Naive thymus-derived CD4-positive, alpha-beta T cell (primary cell): ENCODE measurements at regions not wholly inside any gene's neighbourhood (a gene's known extent, or its start where the extent isn't known, plus 50 kb on each side); places are given as distances from the start of the nearest gene placed in this dataset.

Experiments
- ATAC-seq: fragments of 150-1000 bp; cut with Tn5 transposase; 2 replicates; pipeline ENCODE4 v1.10.0; 2021; ENCODE audit warnings: mild to moderate bottlenecking, moderate library complexity
- CTCF ChIA-PET: fragments of 350-600 bp; sonication (Branson Sonifier 250); formaldehyde crosslinking; loops from one replicate; lab custom pipeline; 2021; ENCODE audit warnings: antibody characterized with exemption; lab: Charles Lee
- POLR2A ChIA-PET: fragments of 350-600 bp; sonication (Branson Sonifier 250); formaldehyde crosslinking; loops from one replicate; lab custom pipeline; 2021; ENCODE audit warnings: antibody characterized with exemption, inconsistent platforms; lab: Charles Lee
- DNase-seq, 9 donors: peaks; one replicate each; pipeline versions ENCODE4 v3.0.0 to v3.0.0-alpha.2; 2020 to 2022; ENCODE audit warnings: mixed read lengths in 1 of 9
- H3K27ac ChIP-seq: one replicate; pipeline ENCODE4 v1.7.0; 2013; ENCODE audit warnings: mild to moderate bottlenecking, low read depth, low read length, moderate library complexity
- H3K27me3 ChIP-seq, 2 donors: one replicate each; pipeline ENCODE4 v1.7.0; 2013; ENCODE audit warnings: low read length in 2 of 2, mild to moderate bottlenecking in 2 of 2, moderate library complexity in 2 of 2; ENCODE audit not compliant: control insufficient read depth in 2 of 2, insufficient read depth in 2 of 2
- H3K36me3 ChIP-seq, 3 experiments: 1 replicate in 2 of 3; 2 replicates in 1 of 3; pipeline ENCODE4 v1.7.0; 2013; ENCODE audit warnings: low read length in 3 of 3, mild to moderate bottlenecking in 3 of 3, moderate library complexity in 1 of 3; ENCODE audit not compliant: insufficient read depth in 3 of 3, control insufficient read depth in 2 of 3
- H3K4me1 ChIP-seq, 2 donors: one replicate each; pipeline ENCODE4 v1.7.0; 2013; ENCODE audit warnings: low read length in 2 of 2, mild to moderate bottlenecking in 2 of 2, moderate library complexity in 1 of 2; ENCODE audit not compliant: control insufficient read depth in 2 of 2, insufficient read depth in 2 of 2
- H3K4me3 ChIP-seq: 2 replicates; pipeline ENCODE4 v1.7.0; 2013; ENCODE audit warnings: mild to moderate bottlenecking, low read length
- H3K9me3 ChIP-seq, 3 experiments: 1 replicate in 2 of 3; 2 replicates in 1 of 3; pipeline ENCODE4 v1.7.0; 2013; ENCODE audit warnings: low read length in 3 of 3; ENCODE audit not compliant: control insufficient read depth in 2 of 3
- H3K27ac Mint-ChIP-seq, 9 donors: one replicate each; pipeline ENCODE4 v1.8.0; 2020 to 2022; ENCODE audit warnings: mixed read lengths in 9 of 9, mild to moderate bottlenecking in 8 of 9, moderate library complexity in 5 of 9, inconsistent platforms in 2 of 9
- H3K27me3 Mint-ChIP-seq, 5 donors: one replicate each; pipeline ENCODE4 v1.8.0; 2021 to 2022; ENCODE audit warnings: mixed read lengths in 5 of 5, mild to moderate bottlenecking in 1 of 5
- H3K36me3 Mint-ChIP-seq, 5 donors: one replicate each; pipeline ENCODE4 v1.8.0; 2020 to 2022; ENCODE audit warnings: mixed read lengths in 5 of 5, mild to moderate bottlenecking in 3 of 5, inconsistent platforms in 1 of 5
- H3K4me1 Mint-ChIP-seq, 7 donors: one replicate each; pipeline ENCODE4 v1.8.0; 2020 to 2022; ENCODE audit warnings: mixed read lengths in 7 of 7, mild to moderate bottlenecking in 3 of 7, inconsistent platforms in 1 of 7
- H3K4me3 Mint-ChIP-seq, 10 donors: one replicate each; pipeline ENCODE4 v1.8.0; 2020 to 2022; ENCODE audit warnings: mild to moderate bottlenecking in 10 of 10, mixed read lengths in 10 of 10, moderate library complexity in 6 of 10, inconsistent platforms in 2 of 10
- H3K9me3 Mint-ChIP-seq, 11 donors: one replicate each; pipeline ENCODE4 v1.8.0; 2020 to 2022; ENCODE audit warnings: mixed read lengths in 11 of 11, mild to moderate bottlenecking in 4 of 11, inconsistent platforms in 1 of 11, moderate library complexity in 1 of 11
- intact Hi-C, 2 donors: fragments of 100-400 bp; cut with micrococcal nuclease; formaldehyde crosslinking; loops; one replicate each; pipeline ENCODE4 v1.15.1; 2023

DNA sequence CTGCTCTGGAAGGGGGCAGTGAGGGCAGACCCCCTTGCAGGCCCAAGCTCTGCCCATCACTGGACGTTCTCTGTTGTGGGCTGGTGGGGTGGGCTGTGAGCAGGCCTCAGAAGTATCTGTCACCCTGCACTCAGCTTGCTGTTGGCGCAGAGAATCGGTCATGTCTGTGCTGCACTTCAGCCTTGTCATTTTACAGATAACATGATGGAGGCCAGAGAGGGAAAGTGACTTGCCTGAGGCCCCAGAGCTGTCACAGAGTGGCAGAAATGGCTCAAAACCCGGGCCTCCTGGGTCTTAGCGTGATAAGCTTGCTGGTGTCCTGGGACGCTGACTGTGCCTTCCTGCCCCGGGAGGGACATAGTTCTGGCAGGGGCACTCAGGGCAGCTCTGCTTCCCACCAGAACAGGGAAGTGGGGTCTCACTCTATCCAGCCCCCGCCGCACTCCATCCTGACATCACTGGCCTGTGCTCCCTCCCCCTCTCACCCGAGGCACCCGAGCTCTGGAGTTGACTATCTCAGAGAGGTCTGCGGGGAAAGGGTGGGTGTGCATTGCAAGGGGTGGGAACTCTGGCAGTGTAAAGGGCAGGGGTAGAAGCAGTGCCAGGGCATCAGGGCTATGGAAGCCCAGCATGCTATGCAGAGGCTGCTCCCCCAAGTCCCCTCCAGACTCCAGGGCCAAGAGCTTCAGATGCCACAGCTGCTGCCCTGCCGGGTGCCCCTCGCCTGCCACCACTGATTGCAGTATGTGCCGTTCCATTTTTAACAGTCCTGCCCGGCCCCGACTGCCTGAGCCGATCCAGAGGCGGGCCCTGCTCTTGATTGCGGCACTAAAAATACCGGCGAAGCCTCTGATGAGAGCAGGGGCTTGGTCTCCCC lies 50.4 kb upstream of the NECTIN1 start:
- Mint-ChIP-seq H3K4me1 (no peaks in the 10 kb centered on the region), H3K27ac (no peak overlapping the region), H3K4me3 (no peak overlapping the region), H3K9me3 (peaks cover 0 to 6% (median 0%) of the 10 kb centered on the region in 11 donors), H3K27me3 (peaks cover 4 to 33% (median 19%) of the 10 kb centered on the region in 5 donors), H3K36me3 (peaks cover 0 to 7% (median 0%) of the 10 kb centered on the region in 5 donors)
- ChIA-PET POLR2A (no interaction called here), CTCF (no interaction called here)
- Histone ChIP-seq H3K36me3 (no peaks in the 10 kb centered on the region), H3K9me3 (no peaks in the 10 kb centered on the region), H3K4me1 (no peaks in the 10 kb centered on the region), H3K27me3 (no peaks in the 10 kb centered on the region), H3K4me3 (no peak overlapping the region), H3K27ac (no peak overlapping the region)
- DNase-seq (no peak), ATAC-seq (no peak)
- intact Hi-C loops = no loop called here
